Esophagus squamous epithelium (tissue), 5 donors: ENCODE measurements at regions not wholly inside any gene's neighbourhood (a gene's known extent, or its start where the extent isn't known, plus 50 kb on each side); places are given as distances from the start of the nearest gene placed in this dataset.

Experiments used
- DNase-seq: peaks from one replicate; lab custom pipeline; 2025; lab: John Stamatoyannopoulos, UW
- H3K27ac ChIP-seq, 4 donors: fragments of 200-600 bp; sonication (generic); one replicate each; pipeline ENCODE4 v1.5.1; 2016 to 2019; ENCODE audit warnings: mild to moderate bottlenecking in 1 of 4
- H3K27me3 ChIP-seq, 4 donors: fragments of 200-600 bp; sonication (generic); 1 replicate in 3 of 4; 2 replicates in 1 of 4; pipeline versions ENCODE4 v1.5.1 to v1.6.0; 2017 to 2021; ENCODE audit warnings: antibody characterized with exemption in 1 of 4
- H3K36me3 ChIP-seq, 3 donors: fragments of 200-600 bp; sonication (generic); one replicate each; pipeline ENCODE4 v1.5.1; 2016 to 2019
- H3K4me1 ChIP-seq, 3 donors: fragments of 200-600 bp; sonication (generic); one replicate each; pipeline ENCODE4 v1.5.1; 2017 to 2019
- H3K4me3 ChIP-seq, 4 donors: fragments of 200-600 bp; sonication (generic); 1 replicate in 3 of 4; 2 replicates in 1 of 4; pipeline ENCODE4 v1.5.1; 2016 to 2019; ENCODE audit warnings: mild to moderate bottlenecking in 2 of 4, moderate library complexity in 1 of 4
- H3K9me3 ChIP-seq, 3 donors: fragments of 200-600 bp; sonication (generic); one replicate each; pipeline ENCODE4 v1.5.1; 2016 to 2019
- POLR2A ChIP-seq, 4 donors: fragments of 450-650 bp; IDR thresholded peaks; one replicate each; pipeline ENCODE4 v1.6.1; 2017; ENCODE audit warnings: antibody characterized with exemption in 4 of 4, mild to moderate bottlenecking in 4 of 4, moderate library complexity in 3 of 4
- WGBS, 2 donors: methylation state at CpG; one replicate each; pipeline ENCODE4 v1.1.5; 2018; 5-methylcytosine and 5-hydroxymethylcytosine counted together
- intact Hi-C: fragments of 100-400 bp; cut with DNase I; formaldehyde crosslinking; loops from one replicate; pipeline ENCODE4 v1.15.0; 2022
- TF ChIP-seq, protein P1 (sequence below), 6 experiments: fragments of 450-650 bp in 4 of 6; fragments of 200-600 bp in 2 of 6; sonication (generic) in 2 of 6; IDR thresholded peaks; one replicate each; pipeline ENCODE4 v1.5.1; 2016 to 2019; ENCODE audit warnings: antibody characterized with exemption in 6 of 6, mild to moderate bottlenecking in 4 of 6, moderate library complexity in 4 of 6
- donor health status: DM: yes; HTN: yes; CAD: no.

DNA sequence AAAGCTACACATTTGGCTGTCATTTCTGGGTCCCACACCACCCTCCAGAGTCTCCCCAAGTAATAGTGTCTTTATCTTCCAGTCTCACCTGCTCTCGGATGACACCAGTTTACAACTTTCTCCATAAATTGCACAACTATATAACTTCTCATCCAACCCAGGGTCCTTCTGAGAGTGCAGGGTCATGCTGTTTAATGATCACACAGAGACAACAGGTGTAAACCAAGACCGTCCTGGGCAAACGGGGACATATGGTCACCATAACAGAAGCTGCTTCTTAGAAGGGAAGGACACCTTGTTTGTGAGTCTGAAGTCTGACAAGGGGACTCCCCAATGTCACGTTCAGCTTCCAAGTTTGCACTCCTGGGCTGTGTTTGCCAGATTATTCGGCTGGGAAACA is 74.3 kb downstream of the MAP1LC3B2 start:
- no peaks in the 10 kb centered on the region for H3K9me3 ChIP-seq
- H3K4me1 ChIP-seq = no peaks in the 10 kb centered on the region
- H3K27ac ChIP-seq = no peak overlapping the region
- no peak overlapping the region for H3K4me3 ChIP-seq
- no peak for DNase-seq
- H3K27me3 ChIP-seq = no peaks in the 10 kb centered on the region
- TF ChIP-seq, protein P1, sequence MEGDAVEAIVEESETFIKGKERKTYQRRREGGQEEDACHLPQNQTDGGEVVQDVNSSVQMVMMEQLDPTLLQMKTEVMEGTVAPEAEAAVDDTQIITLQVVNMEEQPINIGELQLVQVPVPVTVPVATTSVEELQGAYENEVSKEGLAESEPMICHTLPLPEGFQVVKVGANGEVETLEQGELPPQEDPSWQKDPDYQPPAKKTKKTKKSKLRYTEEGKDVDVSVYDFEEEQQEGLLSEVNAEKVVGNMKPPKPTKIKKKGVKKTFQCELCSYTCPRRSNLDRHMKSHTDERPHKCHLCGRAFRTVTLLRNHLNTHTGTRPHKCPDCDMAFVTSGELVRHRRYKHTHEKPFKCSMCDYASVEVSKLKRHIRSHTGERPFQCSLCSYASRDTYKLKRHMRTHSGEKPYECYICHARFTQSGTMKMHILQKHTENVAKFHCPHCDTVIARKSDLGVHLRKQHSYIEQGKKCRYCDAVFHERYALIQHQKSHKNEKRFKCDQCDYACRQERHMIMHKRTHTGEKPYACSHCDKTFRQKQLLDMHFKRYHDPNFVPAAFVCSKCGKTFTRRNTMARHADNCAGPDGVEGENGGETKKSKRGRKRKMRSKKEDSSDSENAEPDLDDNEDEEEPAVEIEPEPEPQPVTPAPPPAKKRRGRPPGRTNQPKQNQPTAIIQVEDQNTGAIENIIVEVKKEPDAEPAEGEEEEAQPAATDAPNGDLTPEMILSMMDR (IDR thresholded peaks at IDR 0.05) = no peak
- TF ChIP-seq POLR2A (IDR thresholded peaks at IDR 0.05) = no peak
- intact Hi-C loops = no loop called here
- H3K36me3 ChIP-seq = no peaks in the 10 kb centered on the region
- 71 to 73% methylated on average over 3 of the region's 5 CpGs for WGBS, 2 donors

DNA sequence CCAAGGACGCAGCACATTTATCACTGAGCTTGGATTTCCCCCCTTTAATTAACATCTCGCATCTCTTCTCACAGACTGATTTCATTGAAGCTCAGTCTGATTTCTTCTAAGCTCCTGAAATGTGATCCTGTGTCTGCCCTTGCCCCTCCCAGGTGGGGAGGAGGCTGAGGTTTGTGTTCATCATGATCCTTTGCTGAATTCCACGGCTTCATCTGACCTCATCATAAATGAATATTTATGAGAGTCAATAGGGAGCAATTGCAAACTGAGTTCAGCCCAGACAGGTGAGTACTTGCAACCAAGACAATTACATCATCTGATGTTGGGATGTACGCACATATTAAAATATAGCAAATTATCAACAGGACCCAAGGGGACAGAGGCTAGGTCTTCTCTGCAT is 72.4 kb downstream of the MAP1LC3B2 start:
- H3K27ac ChIP-seq = no peak overlapping the region
- H3K4me3 ChIP-seq = no peak overlapping the region
- no peaks in the 10 kb centered on the region for H3K36me3 ChIP-seq
- no peak for DNase-seq
- H3K27me3 ChIP-seq = no peaks in the 10 kb centered on the region
- H3K9me3 ChIP-seq = no peaks in the 10 kb centered on the region
- no peak for TF ChIP-seq POLR2A (IDR thresholded peaks at IDR 0.05)
- TF ChIP-seq, protein P1 (IDR thresholded peaks at IDR 0.05) = no peak
- 52 to 66% methylated on average over 4 of the region's 4 CpGs for WGBS, 2 donors
- H3K4me1 ChIP-seq = peaks cover 0 to 5% (median 0%) of the 10 kb centered on the region in 3 donors
- intact Hi-C loops = no loop called here

DNA sequence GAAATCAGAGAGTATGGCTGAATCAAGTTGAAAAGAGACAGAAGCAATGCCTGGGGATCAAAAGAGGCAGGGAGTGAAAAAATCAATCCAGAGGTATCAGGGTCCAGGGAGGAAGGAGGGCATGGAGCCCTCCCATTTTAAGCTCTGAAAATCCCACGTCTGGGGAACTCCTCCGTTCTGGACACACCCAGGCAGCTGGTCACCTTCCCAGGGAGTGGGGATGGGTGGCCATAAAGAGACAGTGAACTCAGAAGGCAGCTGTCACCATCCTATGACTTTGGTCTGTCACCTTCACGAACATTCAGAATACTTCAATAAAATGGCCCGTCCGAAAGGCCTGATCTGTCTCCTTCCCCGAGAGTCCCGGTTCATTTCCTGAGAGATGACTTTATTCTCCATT is 71.6 kb downstream of the MAP1LC3B2 start:
- H3K9me3 ChIP-seq = no peaks in the 10 kb centered on the region
- WGBS, 2 donors = 76 to 78% methylated on average over 7 of the region's 7 CpGs
- intact Hi-C loops = no loop called here
- H3K27me3 ChIP-seq = no peaks in the 10 kb centered on the region
- no peaks in the 10 kb centered on the region for H3K36me3 ChIP-seq
- no peak overlapping the region for H3K4me3 ChIP-seq
- TF ChIP-seq, protein P1 (IDR thresholded peaks at IDR 0.05) = no peak
- no peak overlapping the region for H3K27ac ChIP-seq
- peaks cover 0 to 5% (median 0%) of the 10 kb centered on the region in 3 donors for H3K4me1 ChIP-seq
- DNase-seq = no peak

DNA sequence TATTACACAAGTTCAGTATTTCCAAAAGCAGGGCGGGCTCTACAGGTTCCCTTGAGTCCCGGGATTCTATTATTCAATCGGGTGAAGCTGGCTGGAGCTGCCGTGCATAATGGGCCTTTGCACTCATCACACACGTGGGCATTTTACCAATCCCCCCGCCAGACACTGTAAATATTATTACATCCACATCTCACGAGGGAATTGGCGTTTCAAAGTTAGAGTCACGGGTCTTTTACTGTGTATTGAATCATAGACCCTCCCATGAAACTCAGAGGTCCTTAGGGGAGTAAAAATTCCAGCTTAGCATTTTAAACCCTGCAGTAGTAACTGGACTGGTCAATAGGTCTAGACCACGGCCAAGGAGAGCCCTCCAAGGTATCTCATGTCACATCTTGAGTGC is 70.3 kb downstream of the MAP1LC3B2 start:
- no peaks in the 10 kb centered on the region for H3K27me3 ChIP-seq
- H3K4me1 ChIP-seq = peaks cover 0 to 5% (median 0%) of the 10 kb centered on the region in 3 donors
- no peak for TF ChIP-seq POLR2A (IDR thresholded peaks at IDR 0.05)
- TF ChIP-seq, protein P1 (IDR thresholded peaks at IDR 0.05) = no peak
- no peak overlapping the region for H3K27ac ChIP-seq
- no peak overlapping the region for H3K4me3 ChIP-seq
- DNase-seq = no peak
- intact Hi-C loops = no loop called here
- H3K9me3 ChIP-seq = no peaks in the 10 kb centered on the region
- H3K36me3 ChIP-seq = no peaks in the 10 kb centered on the region
- WGBS, 2 donors = 68 to 69% methylated on average over 10 of the region's 10 CpGs

DNA sequence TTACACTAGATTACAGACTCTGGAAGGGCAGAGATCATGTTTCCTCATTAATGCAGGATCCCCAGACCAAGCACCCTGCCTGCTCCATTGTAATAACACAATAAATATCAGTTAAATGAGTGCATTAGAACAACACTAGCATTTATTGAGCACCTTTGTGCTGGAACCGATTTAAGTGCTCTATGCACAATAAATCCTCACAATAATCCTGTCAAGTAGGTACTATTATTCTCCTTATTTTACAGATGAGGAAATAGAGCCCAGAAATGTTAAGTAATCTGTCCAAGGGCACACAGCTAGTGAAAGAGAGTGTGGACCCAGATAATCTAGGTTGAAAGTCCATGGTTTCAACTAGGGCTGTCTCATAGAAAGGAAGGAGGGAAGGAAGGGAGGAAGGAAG is 69.8 kb downstream of the MAP1LC3B2 start:
- no peak for DNase-seq
- no peak overlapping the region for H3K27ac ChIP-seq
- H3K9me3 ChIP-seq = no peaks in the 10 kb centered on the region
- H3K4me3 ChIP-seq = no peak overlapping the region
- 67 to 75% methylated on average over 1 of the region's 1 CpG for WGBS, 2 donors
- TF ChIP-seq POLR2A (IDR thresholded peaks at IDR 0.05) = no peak
- TF ChIP-seq, protein P1 (IDR thresholded peaks at IDR 0.05) = no peak
- no peaks in the 10 kb centered on the region for H3K36me3 ChIP-seq
- H3K4me1 ChIP-seq = peaks cover 0 to 5% (median 0%) of the 10 kb centered on the region in 3 donors
- H3K27me3 ChIP-seq = no peaks in the 10 kb centered on the region
- intact Hi-C loops = no loop called here
